H1 (cell line): ENCODE measurements at regions not wholly inside any gene's neighbourhood (a gene's known extent, or its start where the extent isn't known, plus 50 kb on each side); places are given as distances from the start of the nearest gene placed in this dataset.

Source experiments
- CHD1 ChIP-seq: IDR thresholded peaks from 2 replicates; pipeline ENCODE4 v1.6.1; 2012; ENCODE audit warnings: low read depth, low read length, improper control_type of control experiment
- FOSL1 ChIP-seq: IDR thresholded peaks from 2 replicates; pipeline ENCODE4 v1.6.1; 2011; ENCODE audit warnings: mild to moderate bottlenecking, low read depth, low read length, moderate library complexity; ENCODE audit not compliant: insufficient read depth
- GABPA ChIP-seq: IDR thresholded peaks from 2 replicates; pipeline ENCODE4 v1.6.1; 2011; ENCODE audit warnings: mild to moderate bottlenecking, low read length, moderate library complexity, borderline replicate concordance; ENCODE audit not compliant: insufficient read depth
- KDM5A ChIP-seq: fragments of 200-600 bp; IDR thresholded peaks from 2 replicates; pipeline ENCODE4 v1.7.1; 2012; ENCODE audit warnings: mild to moderate bottlenecking, low read length, inconsistent platforms, mixed read lengths
- SIN3A ChIP-seq, 2 experiments: IDR thresholded peaks in 1 of 2; conservative IDR thresholded peaks in 1 of 2; 2 replicates each; pipeline ENCODE4 v1.6.1; 2011 to 2012; ENCODE audit warnings: low read length in 2 of 2, improper control_type of control experiment in 1 of 2, low read depth in 1 of 2, mild to moderate bottlenecking in 1 of 2
- SP1 ChIP-seq: IDR thresholded peaks from 2 replicates; pipeline ENCODE4 v1.6.1; 2011; ENCODE audit warnings: low read depth, low read length

- TF ChIP-seq FOSL1 (no peak), SIN3A (conservative IDR thresholded peaks at IDR 0.05 in 1 of 2, IDR thresholded peaks at IDR 0.05 in 1 of 2; ENCODE audit: low read depth in 1 of 2, low read length in 2 of 2) (no peak), CHD1 (no peak), SP1 (no peak), KDM5A (no peak), GABPA (no peak)
These were observed 83.8 kb downstream of the ZNF737 start (continued) for GRCh38 chr19:20481736-20482135.
